OCI-M1 (cell line): ENCODE measurements at regions not wholly inside any gene's neighbourhood (a gene's known extent, or its start where the extent isn't known, plus 50 kb on each side); places are given as distances from the start of the nearest gene placed in this dataset.
A peak's percentile ranks its signal among the peaks of the same experiment; 100 is the strongest.
"Not testable (repeated sequence)": the region's sequence is repeated elsewhere in the genome, so short reads cannot be mapped to it uniquely, and the experiment has no call there.

Source experiments
- DNase-seq: peaks from one replicate; lab custom pipeline; 2025; lab: John Stamatoyannopoulos, UW

- no peak for DNase-seq
Measured at GRCh38 chr9:119758241-119758640, 389.0 kb upstream of the BRINP1 start.

- DNase-seq: no peak
Measured at GRCh38 chr9:119739476-119739875, 370.2 kb upstream of the BRINP1 start.

GRCh38 chr9:119736491-119737454 is 367.5 kb upstream of the BRINP1 start:
- DNase-seq: no peak

GRCh38 chr9:119727988-119728387 is 358.8 kb upstream of the BRINP1 start:
- DNase-seq: no peak

GRCh38 chr9:119726035-119726434 is 356.8 kb upstream of the BRINP1 start:
- no peak for DNase-seq

- DNase-seq: no peak
Measured at GRCh38 chr9:119722384-119722783, 353.1 kb upstream of the BRINP1 start.

GRCh38 chr9:119712325-119712724 is 343.1 kb upstream of the BRINP1 start:
- DNase-seq: no peak

GRCh38 chr9:119709431-119709830 is 340.2 kb upstream of the BRINP1 start:
- no peak for DNase-seq

GRCh38 chr9:119707228-119707845 is 338.1 kb upstream of the BRINP1 start:
- DNase-seq: no peak

- no peak for DNase-seq
Measured at GRCh38 chr9:119701651-119702050, 332.4 kb upstream of the BRINP1 start.

- no peak for DNase-seq
Measured at GRCh38 chr9:119698535-119698934, 329.3 kb upstream of the BRINP1 start.

- DNase-seq: no peak
Measured at GRCh38 chr9:119697996-119698395, 328.8 kb upstream of the BRINP1 start.

GRCh38 chr9:119689879-119690278 is 320.6 kb upstream of the BRINP1 start:
- DNase-seq: peak; percentile 0

- DNase-seq: no peak
Measured at GRCh38 chr9:119688547-119688946, 319.3 kb upstream of the BRINP1 start.

GRCh38 chr9:119677811-119678505 is 308.7 kb upstream of the BRINP1 start:
- no peak for DNase-seq

- DNase-seq: no peak
Measured at GRCh38 chr9:119675951-119676350, 306.7 kb upstream of the BRINP1 start.

GRCh38 chr9:119672763-119673162 is 303.5 kb upstream of the BRINP1 start:
- DNase-seq: not testable (repeated sequence)

GRCh38 chr9:119667916-119668315 is 298.7 kb upstream of the BRINP1 start:
- DNase-seq: no peak

- DNase-seq: no peak
Measured at GRCh38 chr9:119667163-119667562, 297.9 kb upstream of the BRINP1 start.

GRCh38 chr9:119662329-119662728 is 293.1 kb upstream of the BRINP1 start:
- no peak for DNase-seq

GRCh38 chr9:119652931-119653330 is 283.7 kb upstream of the BRINP1 start:
- DNase-seq: no peak

GRCh38 chr9:119649205-119649604 is 280.0 kb upstream of the BRINP1 start:
- DNase-seq: no peak
